ENCODE measurements at regions not wholly inside any gene's neighbourhood (a gene's known extent, or its start where the extent isn't known, plus 50 kb on each side); places are given as distances from the start of the nearest gene placed in this dataset.

GRCh38 chr3:73743551-73743950 is 118.8 kb upstream of the PDZRN3 start:
- Mint-ChIP-seq H3K4me1 (ENCODE audit: low read depth) (no peaks in the 10 kb centered on the region), H3K27ac (no peak overlapping the region), H3K9me3 (ENCODE audit: insufficient read depth) (no peaks in the 10 kb centered on the region), H3K4me3 (no peak overlapping the region), H3K36me3 (ENCODE audit: low read depth) (no peaks in the 10 kb centered on the region), H3K27me3 (ENCODE audit: low read depth) (no peaks in the 10 kb centered on the region)
- CTCF ChIA-PET: no interaction called here
- DNase-seq (no peak), ATAC-seq (no peak)
- POLR2A ChIA-PET: no interaction called here

- H3K9me3 Mint-ChIP-seq (ENCODE audit: insufficient read depth): no peaks in the 10 kb centered on the region
- no peaks in the 10 kb centered on the region for H3K27me3 Mint-ChIP-seq (ENCODE audit: low read depth)
These were observed 115.2 kb upstream of the PDZRN3 start for GRCh38 chr3:73739791-73740453.

GRCh38 chr3:73738711-73739110 is 114.0 kb upstream of the PDZRN3 start:
- Mint-ChIP-seq H3K27me3 (ENCODE audit: low read depth) (no peaks in the 10 kb centered on the region), H3K36me3 (ENCODE audit: low read depth) (no peaks in the 10 kb centered on the region), H3K27ac (no peak overlapping the region), H3K4me3 (no peak overlapping the region), H3K9me3 (ENCODE audit: insufficient read depth) (no peaks in the 10 kb centered on the region), H3K4me1 (ENCODE audit: low read depth) (no peaks in the 10 kb centered on the region)
- no peak for DNase-seq
- no peak for ATAC-seq
- ChIA-PET POLR2A (no interaction called here), CTCF (no interaction called here)

More at GRCh38 chr3:73739791-73740453, 115.2 kb upstream of the PDZRN3 start:
- Mint-ChIP-seq H3K27ac (no peak overlapping the region), H3K4me1 (ENCODE audit: low read depth) (no peaks in the 10 kb centered on the region), H3K4me3 (no peak overlapping the region), H3K36me3 (ENCODE audit: low read depth) (no peaks in the 10 kb centered on the region)
- CTCF ChIA-PET: no interaction called here
- no peak for ATAC-seq
- POLR2A ChIA-PET: no interaction called here
- no peak for DNase-seq

GRCh38 chr3:73734211-73735089 is 109.7 kb upstream of the PDZRN3 start:
- POLR2A ChIA-PET: no interaction called here
- no peaks in the 10 kb centered on the region for H3K9me3 Mint-ChIP-seq (ENCODE audit: insufficient read depth)
- ATAC-seq (no peak), DNase-seq (no peak)
- no peaks in the 10 kb centered on the region for H3K4me1 Mint-ChIP-seq (ENCODE audit: low read depth)
- CTCF ChIA-PET: no interaction called here
- no peak overlapping the region for H3K4me3 Mint-ChIP-seq
- no peaks in the 10 kb centered on the region for H3K27me3 Mint-ChIP-seq (ENCODE audit: low read depth)
- no peak overlapping the region for H3K27ac Mint-ChIP-seq
- no peaks in the 10 kb centered on the region for H3K36me3 Mint-ChIP-seq (ENCODE audit: low read depth)

GRCh38 chr3:73733746-73734145 is 109.0 kb upstream of the PDZRN3 start:
- CTCF ChIA-PET: no interaction called here

GRCh38 chr3:73729969-73730440 is 105.3 kb upstream of the PDZRN3 start:
- CTCF ChIA-PET: interaction anchor here (0.6 kb wide), 1 partner anchor 37 kb away, joined by 3 read pairs; no protein-coding TSS in a partner anchor
- Mint-ChIP-seq H3K27me3 (ENCODE audit: low read depth) (no peaks in the 10 kb centered on the region), H3K27ac (no peak overlapping the region), H3K4me1 (ENCODE audit: low read depth) (no peaks in the 10 kb centered on the region), H3K9me3 (ENCODE audit: insufficient read depth) (peaks cover 5% of the 10 kb centered on the region), H3K4me3 (no peak overlapping the region), H3K36me3 (ENCODE audit: low read depth) (no peaks in the 10 kb centered on the region)
- ATAC-seq (no peak), DNase-seq (no peak)
- POLR2A ChIA-PET: no interaction called here

More at GRCh38 chr3:73733746-73734145, 109.0 kb upstream of the PDZRN3 start:
- Mint-ChIP-seq H3K4me3 (no peak overlapping the region), H3K36me3 (ENCODE audit: low read depth) (no peaks in the 10 kb centered on the region), H3K9me3 (ENCODE audit: insufficient read depth) (no peaks in the 10 kb centered on the region), H3K4me1 (ENCODE audit: low read depth) (no peaks in the 10 kb centered on the region), H3K27ac (no peak overlapping the region), H3K27me3 (ENCODE audit: low read depth) (no peaks in the 10 kb centered on the region)
- POLR2A ChIA-PET: no interaction called here
- no peak for DNase-seq
- no peak for ATAC-seq

- H3K9me3 Mint-ChIP-seq (ENCODE audit: insufficient read depth): peaks cover 5% of the 10 kb centered on the region
- no peaks in the 10 kb centered on the region for H3K36me3 Mint-ChIP-seq (ENCODE audit: low read depth)
- POLR2A ChIA-PET: no interaction called here
- H3K4me1 Mint-ChIP-seq (ENCODE audit: low read depth): no peaks in the 10 kb centered on the region
- H3K4me3 Mint-ChIP-seq: no peak overlapping the region
- no peak for DNase-seq
- ATAC-seq: no peak
- CTCF ChIA-PET: no interaction called here
- H3K27me3 Mint-ChIP-seq (ENCODE audit: low read depth): no peaks in the 10 kb centered on the region
- no peak overlapping the region for H3K27ac Mint-ChIP-seq
These were observed 103.1 kb upstream of the PDZRN3 start for GRCh38 chr3:73727854-73728253.

GRCh38 chr3:73727117-73727821 is 102.5 kb upstream of the PDZRN3 start:
- no peaks in the 10 kb centered on the region for H3K36me3 Mint-ChIP-seq (ENCODE audit: low read depth)
- H3K9me3 Mint-ChIP-seq (ENCODE audit: insufficient read depth): peaks cover 5% of the 10 kb centered on the region
- H3K4me3 Mint-ChIP-seq: no peak overlapping the region
- ATAC-seq (no peak), DNase-seq (no peak)
- CTCF ChIA-PET: no interaction called here
- no peaks in the 10 kb centered on the region for H3K4me1 Mint-ChIP-seq (ENCODE audit: low read depth)
- H3K27me3 Mint-ChIP-seq (ENCODE audit: low read depth): no peaks in the 10 kb centered on the region
- POLR2A ChIA-PET: no interaction called here
- H3K27ac Mint-ChIP-seq: no peak overlapping the region

GRCh38 chr3:73723596-73723995 is 98.9 kb upstream of the PDZRN3 start:
- POLR2A ChIA-PET: no interaction called here

GRCh38 chr3:73719861-73720260 is 95.1 kb upstream of the PDZRN3 start:
- POLR2A ChIA-PET: no interaction called here
- H3K36me3 Mint-ChIP-seq (ENCODE audit: low read depth): no peaks in the 10 kb centered on the region
- DNase-seq (no peak), ATAC-seq (no peak)
- CTCF ChIA-PET: no interaction called here
- no peaks in the 10 kb centered on the region for H3K9me3 Mint-ChIP-seq (ENCODE audit: insufficient read depth)
- no peaks in the 10 kb centered on the region for H3K27me3 Mint-ChIP-seq (ENCODE audit: low read depth)
- no peaks in the 10 kb centered on the region for H3K4me1 Mint-ChIP-seq (ENCODE audit: low read depth)
- no peak overlapping the region for H3K27ac Mint-ChIP-seq
- no peak overlapping the region for H3K4me3 Mint-ChIP-seq

More at GRCh38 chr3:73723596-73723995, 98.9 kb upstream of the PDZRN3 start:
- Mint-ChIP-seq H3K4me3 (no peak overlapping the region), H3K4me1 (ENCODE audit: low read depth) (no peaks in the 10 kb centered on the region), H3K9me3 (ENCODE audit: insufficient read depth) (peaks cover 5% of the 10 kb centered on the region), H3K36me3 (ENCODE audit: low read depth) (no peaks in the 10 kb centered on the region), H3K27me3 (ENCODE audit: low read depth) (no peaks in the 10 kb centered on the region), H3K27ac (no peak overlapping the region)
- no peak for DNase-seq
- CTCF ChIA-PET: no interaction called here
- ATAC-seq: no peak

- Mint-ChIP-seq H3K27ac (no peak overlapping the region), H3K36me3 (ENCODE audit: low read depth) (no peaks in the 10 kb centered on the region), H3K4me1 (ENCODE audit: low read depth) (no peaks in the 10 kb centered on the region), H3K4me3 (no peak overlapping the region), H3K27me3 (ENCODE audit: low read depth) (no peaks in the 10 kb centered on the region), H3K9me3 (ENCODE audit: insufficient read depth) (no peaks in the 10 kb centered on the region)
- DNase-seq: no peak
- ChIA-PET CTCF (no interaction called here), POLR2A (no interaction called here)
- ATAC-seq: no peak
These were observed 94.7 kb upstream of the PDZRN3 start for GRCh38 chr3:73719413-73719851.
